HEK293T (cell line): ENCODE measurements at regions not wholly inside any gene's neighbourhood (a gene's known extent, or its start where the extent isn't known, plus 50 kb on each side); places are given as distances from the start of the nearest gene placed in this dataset.

Source experiments
- BHLHE40 ChIP-seq: fragments of 450-650 bp; IDR thresholded peaks from 2 replicates; pipeline ENCODE4 v1.6.1; 2016; ENCODE audit warnings: mild to moderate bottlenecking, moderate library complexity, borderline replicate concordance
- FOXK2 ChIP-seq: fragments of 450-650 bp; IDR thresholded peaks from 2 replicates; pipeline ENCODE4 v1.6.1; 2016; ENCODE audit warnings: mild to moderate bottlenecking
- FOXM1 ChIP-seq: fragments of 450-650 bp; IDR thresholded peaks from 2 replicates; pipeline ENCODE4 v1.6.1; 2017; ENCODE audit warnings: mild to moderate bottlenecking, borderline replicate concordance
- HDGF ChIP-seq: fragments of 450-650 bp; IDR thresholded peaks from 2 replicates; pipeline ENCODE4 v1.6.1; 2017; ENCODE audit warnings: antibody characterized with exemption, borderline replicate concordance
- L3MBTL2 ChIP-seq: fragments of 450-650 bp; conservative IDR thresholded peaks from 2 replicates; pipeline ENCODE4 v1.6.1; 2016; ENCODE audit warnings: mild to moderate bottlenecking
- NFRKB ChIP-seq: fragments of 450-650 bp; IDR thresholded peaks from 2 replicates; pipeline ENCODE4 v1.6.1; 2016; ENCODE audit warnings: mild to moderate bottlenecking, moderate library complexity
- SP1 ChIP-seq: fragments of 450-650 bp; IDR thresholded peaks from 2 replicates; pipeline ENCODE4 v1.6.1; 2017
- SUZ12 ChIP-seq: fragments of 450-650 bp; IDR thresholded peaks from 2 replicates; pipeline ENCODE4 v1.6.1; 2016; ENCODE audit warnings: mild to moderate bottlenecking
- ZNF384 ChIP-seq: fragments of 450-650 bp; IDR thresholded peaks from 2 replicates; pipeline ENCODE4 v1.6.1; 2016
- TF ChIP-seq, protein P1 (sequence below): fragments of 450-650 bp; IDR thresholded peaks from 2 replicates; pipeline ENCODE4 v1.6.1; 2016

GRCh38 chr12:89838833-89839232 is 130.2 kb upstream of the ATP2B1 start:
- TF ChIP-seq SP1 (no peak), BHLHE40 (no peak), FOXM1 (no peak), NFRKB (no peak), FOXK2 (no peak), ZNF384 (no peak), SUZ12 (no peak), HDGF (no peak), L3MBTL2 (no peak)
- TF ChIP-seq, protein P1, sequence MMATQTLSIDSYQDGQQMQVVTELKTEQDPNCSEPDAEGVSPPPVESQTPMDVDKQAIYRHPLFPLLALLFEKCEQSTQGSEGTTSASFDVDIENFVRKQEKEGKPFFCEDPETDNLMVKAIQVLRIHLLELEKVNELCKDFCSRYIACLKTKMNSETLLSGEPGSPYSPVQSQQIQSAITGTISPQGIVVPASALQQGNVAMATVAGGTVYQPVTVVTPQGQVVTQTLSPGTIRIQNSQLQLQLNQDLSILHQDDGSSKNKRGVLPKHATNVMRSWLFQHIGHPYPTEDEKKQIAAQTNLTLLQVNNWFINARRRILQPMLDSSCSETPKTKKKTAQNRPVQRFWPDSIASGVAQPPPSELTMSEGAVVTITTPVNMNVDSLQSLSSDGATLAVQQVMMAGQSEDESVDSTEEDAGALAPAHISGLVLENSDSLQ, result no peak
